Tongue (tissue), 1 donor: ENCODE measurements at regions not wholly inside any gene's neighbourhood (a gene's known extent, or its start where the extent isn't known, plus 50 kb on each side); places are given as distances from the start of the nearest gene placed in this dataset.

Experiments used
- DNase-seq: peaks from one replicate; pipeline ENCODE4 v3.0.0-alpha.2; 2015

DNA sequence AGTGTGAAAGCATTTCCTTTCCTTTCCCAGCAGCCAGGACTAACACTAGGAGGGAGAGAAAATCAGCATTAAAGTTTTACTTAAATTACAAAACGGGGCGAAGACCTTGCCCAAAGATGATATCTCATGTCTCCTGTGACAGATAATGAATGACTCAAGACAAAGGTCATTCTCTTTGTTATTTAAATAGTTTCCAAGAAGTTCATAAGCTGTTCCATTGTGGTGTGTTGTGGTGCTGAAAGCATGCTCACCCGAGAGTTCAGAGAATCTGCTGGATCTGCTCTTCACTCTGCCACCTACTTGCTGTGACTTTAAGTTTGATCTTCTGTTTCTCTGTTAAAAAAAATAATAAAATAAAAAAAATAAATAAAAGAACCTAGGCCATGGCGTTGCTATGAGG is 265.9 kb upstream of the NR4A3 start:
- no peak for DNase-seq

GRCh38 chr9:99556998-99557397 is 264.7 kb upstream of the NR4A3 start:
- no peak for DNase-seq

- DNase-seq, result no peak
These were observed 263.9 kb upstream of the NR4A3 start for GRCh38 chr9:99557816-99558215.

DNA sequence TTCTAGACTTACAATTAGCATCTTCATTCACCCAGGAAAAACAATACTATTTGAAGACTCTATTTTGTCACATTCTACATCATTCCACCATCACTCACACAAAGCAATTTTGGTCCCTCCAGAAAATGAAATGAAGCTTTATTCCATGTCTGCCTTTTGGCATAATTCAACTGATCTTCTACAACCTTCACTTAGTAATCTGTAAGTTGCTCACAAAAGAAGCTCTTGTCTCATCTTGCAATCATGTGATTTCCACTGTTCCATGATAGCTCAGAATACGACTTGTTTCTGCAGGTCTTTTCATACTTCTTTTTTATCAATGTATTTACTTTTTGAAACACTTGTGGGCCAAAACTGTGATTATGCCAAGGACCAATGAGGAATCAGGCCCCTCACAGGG is 261.9 kb upstream of the NR4A3 start:
- DNase-seq, result no peak

- DNase-seq, result no peak
These were observed 261.1 kb upstream of the NR4A3 start for GRCh38 chr9:99560561-99560960.

DNA sequence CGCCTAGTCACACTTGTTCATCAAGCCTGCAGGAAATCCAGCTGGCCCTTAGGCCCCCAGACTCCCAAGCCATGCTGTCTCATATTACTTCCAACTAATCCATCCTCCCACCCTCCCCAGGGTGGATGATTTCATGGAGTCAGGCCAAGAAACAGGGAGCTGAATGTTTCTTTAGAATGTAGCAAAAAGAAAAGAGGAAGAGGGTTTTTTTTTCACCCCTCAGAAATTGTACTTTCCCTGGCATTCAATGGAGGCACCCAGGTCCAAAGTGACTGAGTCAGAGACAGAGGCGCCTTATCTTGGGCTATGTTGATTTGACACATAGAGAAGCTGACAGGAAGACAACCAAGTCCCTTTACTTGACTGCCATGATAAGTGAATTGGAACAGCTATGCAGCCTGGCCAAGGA is 260.2 kb upstream of the NR4A3 start:
- peak; percentile 49 for DNase-seq

DNA sequence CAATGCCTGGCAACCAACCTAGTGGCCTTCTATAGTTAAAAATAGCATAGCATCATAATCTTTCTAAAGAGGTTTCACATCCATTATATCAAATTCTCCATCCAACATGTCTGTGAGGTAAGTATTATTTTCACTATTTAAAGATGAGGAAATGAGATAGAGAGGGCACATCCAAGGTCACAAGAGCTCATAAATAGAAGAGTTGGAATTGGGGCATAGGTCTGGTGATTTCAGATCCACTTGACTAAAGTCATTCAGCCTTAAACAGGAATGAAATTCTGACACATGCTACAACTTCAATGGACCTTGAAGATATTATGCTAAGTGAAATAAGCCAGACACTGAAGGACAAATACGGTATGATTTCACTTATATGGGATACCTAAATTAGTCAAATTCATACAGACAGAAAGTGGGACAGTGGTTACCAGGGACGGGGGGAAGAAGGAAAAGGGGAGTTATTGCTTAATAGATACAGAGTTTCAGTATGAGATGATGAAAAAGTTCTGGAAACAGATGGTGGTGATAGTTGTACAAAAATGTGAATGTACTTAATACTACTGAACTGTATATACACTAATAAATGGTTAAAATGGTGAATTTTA is 259.6 kb upstream of the NR4A3 start:
- DNase-seq, result no peak

- DNase-seq, result no peak
These were observed 258.3 kb upstream of the NR4A3 start for GRCh38 chr9:99563364-99563763.

DNA sequence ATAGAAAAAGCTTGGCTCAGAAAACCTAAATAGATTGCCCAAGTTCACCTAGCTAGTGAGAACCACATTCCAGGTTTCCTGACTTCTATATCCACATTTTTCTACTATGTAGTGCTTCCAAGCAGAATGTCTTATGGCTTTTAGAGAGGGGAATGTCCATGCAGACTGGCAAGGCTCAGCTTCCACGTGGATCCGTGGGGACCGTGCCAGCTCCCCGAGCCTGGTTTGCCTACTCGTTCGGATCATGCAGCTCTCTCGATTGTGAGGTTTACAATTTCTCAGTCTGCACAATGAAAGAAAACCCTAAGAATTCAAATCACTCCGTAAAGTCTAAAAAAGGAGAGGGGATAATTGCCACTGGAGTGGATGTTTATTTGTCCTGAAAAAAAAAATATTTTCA is 256.5 kb upstream of the NR4A3 start:
- DNase-seq, result peak; percentile 21

- DNase-seq, result no peak
These were observed 254.2 kb upstream of the NR4A3 start for GRCh38 chr9:99567436-99567835.

GRCh38 chr9:99569840-99570239 is 251.8 kb upstream of the NR4A3 start:
- no peak for DNase-seq

DNA sequence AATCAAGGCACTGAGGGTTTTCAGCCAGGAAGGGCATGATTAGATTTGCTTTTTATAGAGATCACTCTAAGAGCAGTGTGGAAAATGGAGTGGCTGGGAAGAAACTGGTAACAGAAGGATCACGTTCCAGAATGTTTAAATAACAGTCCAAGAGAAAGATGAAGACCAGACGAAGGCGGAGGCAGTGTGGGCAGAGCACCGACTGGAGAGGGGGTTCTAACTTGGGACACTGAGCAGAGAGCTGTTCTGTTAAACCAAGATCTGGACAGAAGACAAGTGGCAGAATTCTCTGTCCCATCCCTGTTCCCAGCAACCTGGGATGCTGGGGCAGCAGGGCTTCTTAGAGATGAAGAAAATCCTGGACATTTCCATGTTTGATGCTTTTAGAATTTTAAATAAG is 249.1 kb upstream of the NR4A3 start:
- no peak for DNase-seq

DNA sequence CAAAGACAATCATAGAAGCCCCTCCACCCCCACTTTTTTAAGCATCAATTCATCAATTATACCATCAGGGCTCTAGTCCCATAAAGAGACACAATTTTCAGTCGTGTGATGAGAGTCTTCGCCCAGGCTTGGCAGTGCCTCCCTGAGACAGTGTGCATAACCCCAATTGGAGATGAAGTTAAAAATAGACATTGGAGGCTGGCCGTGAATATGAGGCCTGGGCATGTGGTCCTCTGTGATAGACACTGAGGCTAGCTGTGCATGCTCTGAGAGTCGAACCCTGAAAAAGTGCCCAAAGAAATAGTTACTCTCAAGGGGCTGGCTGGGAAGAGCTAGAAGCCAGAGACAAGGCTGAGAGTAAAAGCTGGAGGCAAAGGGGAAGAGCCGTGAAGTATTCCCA is 248.6 kb upstream of the NR4A3 start:
- DNase-seq, result peak; percentile 10

DNA sequence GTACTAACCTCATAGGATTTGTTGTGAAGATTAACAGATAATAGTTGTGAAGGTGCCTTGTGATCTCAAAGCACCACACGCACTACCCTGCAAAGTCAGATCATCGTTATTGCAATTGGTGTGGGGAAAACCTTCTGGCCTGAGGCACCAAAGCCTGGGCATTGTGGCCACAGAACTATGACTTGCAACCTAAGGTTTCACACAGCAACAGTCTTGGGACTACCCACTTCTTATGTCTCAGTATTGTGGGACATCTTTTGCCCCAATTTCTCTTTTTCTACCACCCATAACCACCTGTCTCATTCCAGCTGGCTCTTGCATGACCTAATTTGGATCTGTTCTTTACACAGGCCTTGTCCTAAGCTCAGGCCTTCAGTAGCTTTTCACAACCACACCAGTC is 247.8 kb upstream of the NR4A3 start:
- no peak for DNase-seq

- DNase-seq, result no peak
These were observed 245.7 kb upstream of the NR4A3 start for GRCh38 chr9:99576002-99576401.

GRCh38 chr9:99576876-99577275 is 244.8 kb upstream of the NR4A3 start:
- DNase-seq, result no peak

DNA sequence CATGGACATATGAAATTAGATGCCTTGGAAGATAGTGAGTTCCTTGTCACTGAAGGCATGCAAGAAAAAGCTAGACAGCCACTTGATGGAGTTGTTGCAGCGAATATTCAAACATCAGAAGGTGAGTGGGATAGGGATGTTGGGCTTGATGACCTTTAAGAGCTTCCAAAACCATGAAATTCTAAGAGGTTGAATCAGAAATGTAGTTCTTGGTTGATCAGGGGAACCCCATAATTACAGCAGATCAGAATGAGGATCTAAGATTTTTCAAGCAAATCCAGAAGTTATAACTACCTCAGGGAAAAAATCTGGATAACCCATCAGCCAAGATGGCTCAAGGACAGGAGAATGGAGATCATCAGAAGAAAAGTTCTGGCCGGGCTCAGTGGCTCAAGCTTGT is 244.3 kb upstream of the NR4A3 start:
- no peak for DNase-seq

GRCh38 chr9:99578666-99579065 is 243.0 kb upstream of the NR4A3 start:
- no peak for DNase-seq

GRCh38 chr9:99579964-99580363 is 241.7 kb upstream of the NR4A3 start:
- DNase-seq, result no peak

DNA sequence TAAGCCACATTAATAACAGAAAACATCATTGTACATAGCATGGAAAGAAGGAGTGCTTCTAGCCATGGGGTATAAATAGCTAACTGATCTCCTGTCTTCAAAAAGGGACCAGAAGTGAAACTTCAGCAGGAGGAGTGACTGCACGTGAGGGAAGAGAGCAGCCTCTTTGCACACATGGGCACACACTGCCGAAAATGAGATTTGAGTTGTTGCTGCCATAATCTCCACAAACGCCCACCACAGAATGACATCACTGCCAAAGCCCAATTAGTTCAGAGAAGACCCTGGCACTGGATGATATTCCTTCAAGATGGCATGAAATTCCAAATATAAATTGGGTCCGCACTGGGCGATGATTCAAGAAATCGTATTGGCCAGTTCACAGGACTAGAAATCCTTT is 238.9 kb upstream of the NR4A3 start:
- DNase-seq, result peak; percentile 46

DNA sequence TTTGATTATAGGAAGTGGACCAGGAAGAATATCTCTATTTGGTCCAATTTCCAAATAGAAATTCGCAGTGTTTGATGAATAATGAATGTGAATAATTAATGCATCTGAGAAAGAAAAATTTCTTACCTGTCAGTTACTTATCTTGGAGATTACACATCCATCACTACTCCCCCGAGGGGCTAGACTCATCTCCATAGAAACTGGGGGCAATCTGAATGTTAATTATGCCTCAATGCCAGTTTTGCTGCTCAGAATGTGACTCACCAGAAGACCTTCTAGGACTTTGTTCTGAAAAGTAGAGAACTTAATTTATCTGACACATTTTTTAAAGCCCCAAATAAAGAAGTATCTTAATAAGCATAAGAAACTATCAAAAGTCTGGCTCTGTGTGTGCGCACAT is 233.4 kb upstream of the NR4A3 start:
- DNase-seq, result no peak

- no peak for DNase-seq
These were observed 232.9 kb upstream of the NR4A3 start for GRCh38 chr9:99588747-99589146.

DNA sequence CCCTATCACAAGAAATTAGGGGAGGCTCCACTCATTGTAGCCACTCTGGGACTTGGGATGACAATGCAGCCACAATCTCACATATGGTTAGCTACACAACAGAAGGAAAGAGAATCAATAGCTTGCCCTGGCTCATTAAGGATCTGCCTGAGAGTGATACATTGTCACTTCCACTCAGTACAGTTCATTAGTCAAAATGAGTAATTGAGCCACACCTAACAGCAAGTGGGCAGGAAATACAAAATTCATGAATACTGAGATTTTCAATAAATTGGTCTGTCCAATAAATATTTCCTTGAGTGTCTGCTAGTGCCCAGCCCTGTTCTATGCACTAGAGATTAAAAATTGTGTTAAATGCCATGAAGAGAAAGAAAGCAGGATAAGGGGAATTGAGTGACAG is 231.3 kb upstream of the NR4A3 start:
- no peak for DNase-seq

GRCh38 chr9:99590840-99591239 is 230.8 kb upstream of the NR4A3 start:
- DNase-seq, result no peak

- no peak for DNase-seq
These were observed 229.9 kb upstream of the NR4A3 start for GRCh38 chr9:99591770-99592169.
